Limb (tissue), 2 donors: ENCODE measurements at regions not wholly inside any gene's neighbourhood (a gene's known extent, or its start where the extent isn't known, plus 50 kb on each side); places are given as distances from the start of the nearest gene placed in this dataset.
A peak's percentile ranks its signal among the peaks of the same experiment; 100 is the strongest.

Experiments used
- DNase-seq, 2 donors: peaks; one replicate each; pipeline ENCODE4 v3.0.0-alpha.2; 2016; ENCODE audit errors: extremely low spot score in 2 of 2

DNA sequence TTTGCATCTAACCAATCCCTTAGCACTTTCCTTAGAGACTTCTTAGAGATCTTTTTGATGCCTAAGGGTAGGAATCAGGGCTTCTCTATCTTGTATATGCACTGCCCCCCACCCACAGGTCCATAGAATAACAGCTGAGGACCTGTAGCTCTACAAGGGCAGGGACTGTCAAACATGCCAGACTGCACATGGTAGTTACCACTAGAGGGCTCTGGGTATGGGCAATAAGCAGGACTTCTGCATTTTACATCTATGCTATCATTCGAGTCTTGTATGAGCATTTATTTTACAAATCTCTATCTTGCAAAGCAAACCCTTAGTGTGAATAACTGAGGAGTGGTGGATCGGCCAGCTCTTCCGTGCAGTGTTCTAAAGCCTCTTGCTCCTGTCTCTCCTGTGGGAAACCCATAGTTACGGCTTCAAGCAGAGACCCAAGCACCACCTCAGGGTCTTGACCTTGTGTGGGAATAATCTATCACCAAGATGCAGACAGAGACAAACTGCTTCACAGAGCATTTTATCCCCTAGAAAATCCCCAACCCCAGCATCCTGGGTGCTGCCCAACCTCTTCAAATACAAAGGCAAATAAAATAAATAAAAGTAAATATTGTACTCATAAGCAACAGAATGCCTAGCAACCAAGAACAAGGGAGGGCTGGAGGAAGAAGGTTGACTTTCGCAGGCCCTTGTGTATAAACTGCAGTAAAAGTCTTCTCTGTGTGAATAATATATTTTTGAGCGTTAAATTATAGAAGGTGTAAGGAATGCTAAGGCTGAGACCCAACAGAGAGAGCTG, 219.3 kb downstream of the WDR11 start:
- DNase-seq = peak in 1 of 2 donors; percentile 31

DNA sequence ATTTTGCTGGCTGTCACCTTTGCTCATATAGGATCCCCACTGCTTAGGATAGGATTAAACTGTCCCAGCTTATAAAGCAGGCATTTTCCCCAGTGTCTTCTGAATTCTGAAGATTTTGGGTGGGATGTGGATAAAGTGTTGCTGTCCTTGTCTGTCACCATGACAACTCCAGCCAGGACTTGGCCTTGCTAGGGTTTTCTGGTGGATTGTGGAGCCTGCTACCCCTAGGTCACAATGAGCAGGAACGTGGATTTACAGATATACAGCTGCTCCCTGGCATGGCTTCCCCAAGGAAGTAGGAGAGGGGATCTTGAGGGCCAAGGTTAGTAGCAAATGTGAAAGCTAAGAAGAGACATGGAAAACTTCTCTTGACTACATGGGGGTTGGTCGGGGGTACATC, 220.7 kb downstream of the WDR11 start:
- peak in 1 of 2 donors; percentile 29 for DNase-seq

GRCh38 chr10:121073728-121074127, 222.6 kb downstream of the WDR11 start:
- no peak for DNase-seq

- peak in 1 of 2 donors; percentile 41 for DNase-seq
These were observed 225.9 kb downstream of the WDR11 start for GRCh38 chr10:121076776-121077715.

DNA sequence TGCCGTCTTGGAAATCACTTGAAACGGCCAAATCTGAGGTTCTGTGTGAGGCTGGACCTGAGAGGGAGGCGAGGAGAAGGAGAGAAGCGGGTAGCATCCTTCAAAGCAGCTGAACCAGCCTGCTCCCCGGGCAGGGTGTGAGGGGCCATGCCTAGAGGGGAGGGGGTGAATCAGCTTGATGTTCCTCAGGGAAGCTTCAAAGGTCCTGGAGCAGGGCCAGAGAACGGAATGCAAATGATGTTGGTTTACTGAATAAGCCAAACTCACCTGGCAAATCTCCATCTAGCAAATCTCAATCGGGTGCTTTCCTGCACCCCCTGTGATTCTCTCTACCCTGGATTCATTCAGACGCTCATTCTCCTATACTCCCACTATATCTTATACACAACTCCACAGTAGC, 226.9 kb downstream of the WDR11 start:
- no peak for DNase-seq

DNA sequence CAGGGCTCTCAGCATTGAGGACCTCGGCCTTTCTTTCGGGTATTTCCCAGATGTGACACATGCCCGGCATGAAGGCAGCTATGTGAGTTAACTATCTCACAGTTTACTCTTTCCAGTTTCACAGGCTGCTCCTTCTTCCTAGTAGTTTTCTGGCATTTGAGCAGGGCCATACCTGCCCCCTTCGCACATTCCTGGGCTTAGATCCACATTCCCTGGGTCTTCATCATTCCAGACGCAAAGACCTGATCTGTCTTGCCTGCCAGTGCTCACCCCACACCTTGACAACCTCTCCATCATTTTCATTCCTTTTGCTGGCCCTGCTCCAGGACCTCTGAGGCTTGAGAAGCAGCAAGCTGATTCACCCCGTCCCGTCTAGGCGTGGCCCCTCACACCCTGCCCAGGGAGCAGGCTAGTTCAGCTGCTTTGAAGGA, 227.5 kb downstream of the WDR11 start:
- peak in 1 of 2 donors; percentile 56 for DNase-seq

GRCh38 chr10:121079226-121079625, 228.1 kb downstream of the WDR11 start:
- DNase-seq = no peak

GRCh38 chr10:121080281-121080891, 229.2 kb downstream of the WDR11 start:
- no peak for DNase-seq

- no peak for DNase-seq
These were observed 230.1 kb downstream of the WDR11 start for GRCh38 chr10:121081306-121081705.

DNA sequence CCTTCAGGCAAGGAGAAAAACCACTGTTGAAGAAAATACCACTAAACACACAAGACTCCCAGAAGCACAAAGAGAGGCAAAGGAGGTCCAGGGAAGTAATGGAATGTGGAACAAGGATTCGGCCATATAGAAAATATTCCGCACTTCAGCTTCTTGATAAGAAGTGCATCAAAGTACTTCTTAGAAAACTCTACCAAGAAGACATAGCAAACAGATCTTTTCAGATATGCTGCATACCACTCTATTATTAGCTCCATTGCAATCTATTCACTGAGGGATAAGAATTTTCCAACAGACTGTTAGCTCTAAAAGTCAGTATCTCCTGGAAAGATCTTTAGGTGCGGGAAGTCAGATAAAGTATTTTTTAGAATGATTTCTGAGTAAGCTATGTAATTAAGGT, 231.8 kb downstream of the WDR11 start:
- no peak for DNase-seq

DNA sequence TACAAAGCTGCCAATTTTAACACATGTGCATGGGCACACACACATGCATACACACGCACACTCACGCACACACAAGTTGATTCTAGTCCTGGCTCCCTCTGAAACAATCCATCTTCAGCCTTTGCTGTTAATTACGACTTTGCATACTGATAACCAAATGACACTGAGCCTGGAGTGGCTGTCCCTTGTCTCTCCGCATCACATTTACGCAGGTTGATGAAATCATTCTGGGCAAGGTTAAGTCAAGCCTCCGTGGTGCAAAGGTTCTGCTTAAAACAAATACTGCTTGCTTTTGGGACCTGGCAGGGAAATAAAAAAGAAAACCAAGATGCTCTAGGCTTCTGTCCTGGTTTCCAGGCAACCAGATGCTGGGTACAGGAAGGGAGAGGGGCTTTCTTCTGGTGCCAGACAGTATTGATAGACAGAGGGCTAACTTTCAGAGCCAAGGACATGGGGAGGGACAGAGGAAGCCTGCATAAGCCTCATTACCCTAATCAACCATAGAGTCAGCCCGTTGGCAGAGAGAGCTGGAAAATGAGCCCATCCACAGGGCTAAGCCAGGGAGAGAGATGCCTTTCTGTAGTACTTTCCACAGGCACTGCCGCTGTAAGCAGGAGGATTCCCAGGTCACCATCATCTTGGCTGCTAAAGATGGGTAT, 233.0 kb downstream of the WDR11 start:
- peak in 1 of 2 donors; percentile 41 for DNase-seq

DNA sequence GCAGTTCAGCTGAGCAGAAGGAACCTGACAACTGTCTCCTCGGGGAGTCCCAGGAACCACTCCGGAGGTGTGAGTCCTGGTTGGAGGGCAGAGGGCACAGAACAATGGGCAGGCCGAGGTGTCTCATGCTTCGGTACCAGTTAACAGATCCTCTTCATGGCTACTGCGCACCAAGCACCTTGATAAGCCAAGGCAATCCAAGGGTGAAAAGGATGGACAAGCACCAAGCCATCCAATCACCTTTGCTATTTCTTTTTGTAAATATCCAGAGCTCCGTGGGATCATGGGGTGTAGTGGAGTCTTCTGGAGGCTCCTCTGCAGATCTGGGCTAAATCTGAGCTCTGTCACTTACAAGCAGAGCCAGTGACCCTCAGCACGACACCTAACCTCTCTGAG, 233.5 kb downstream of the WDR11 start:
- DNase-seq = no peak

DNA sequence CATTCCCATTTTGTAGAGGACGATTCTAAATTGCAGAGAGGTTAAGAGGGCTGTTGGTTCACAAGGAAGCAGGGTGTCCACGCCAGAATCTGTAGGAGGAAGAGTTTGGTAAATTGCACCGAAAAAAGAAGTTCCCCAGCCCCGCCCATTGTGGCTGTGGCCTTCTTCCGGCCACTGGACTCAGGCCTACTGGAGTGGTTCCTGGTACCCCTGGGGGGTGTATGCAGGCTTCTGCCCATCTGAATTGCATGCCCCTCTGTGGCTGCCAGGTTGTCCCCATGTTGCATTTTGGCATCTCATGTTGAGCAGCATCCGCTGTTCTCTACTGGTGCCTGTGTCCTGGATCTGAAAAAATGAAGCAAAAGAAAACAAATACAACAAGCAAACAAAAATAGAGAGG, 234.2 kb downstream of the WDR11 start:
- no peak for DNase-seq

- DNase-seq = no peak
These were observed 236.0 kb downstream of the WDR11 start for GRCh38 chr10:121087129-121087528.

- no peak for DNase-seq
These were observed 236.5 kb downstream of the WDR11 start for GRCh38 chr10:121087688-121088087.

- no peak for DNase-seq
These were observed 237.4 kb downstream of the WDR11 start for GRCh38 chr10:121088524-121088923.

DNA sequence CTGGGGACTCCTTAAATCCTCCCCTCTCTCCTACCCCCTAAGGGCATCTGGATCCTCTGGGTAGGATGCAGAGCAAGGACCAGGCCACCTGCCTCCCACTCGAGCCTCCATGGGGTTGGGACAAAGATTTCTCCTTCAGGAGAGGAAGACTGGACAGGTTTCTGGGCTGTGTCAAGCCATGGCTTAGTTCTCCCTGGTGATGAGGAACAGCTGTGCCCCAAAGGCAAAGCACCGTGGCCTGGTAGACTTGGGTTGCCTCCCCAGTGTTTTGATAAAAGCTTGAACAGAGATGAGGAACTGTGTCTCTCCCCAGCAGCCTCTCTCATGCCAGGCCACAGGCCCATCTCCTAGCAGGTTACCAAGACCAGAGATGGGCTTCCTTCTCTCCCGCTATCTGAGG, 238.3 kb downstream of the WDR11 start:
- DNase-seq = no peak

GRCh38 chr10:121091961-121092719, 241.0 kb downstream of the WDR11 start:
- no peak for DNase-seq

DNA sequence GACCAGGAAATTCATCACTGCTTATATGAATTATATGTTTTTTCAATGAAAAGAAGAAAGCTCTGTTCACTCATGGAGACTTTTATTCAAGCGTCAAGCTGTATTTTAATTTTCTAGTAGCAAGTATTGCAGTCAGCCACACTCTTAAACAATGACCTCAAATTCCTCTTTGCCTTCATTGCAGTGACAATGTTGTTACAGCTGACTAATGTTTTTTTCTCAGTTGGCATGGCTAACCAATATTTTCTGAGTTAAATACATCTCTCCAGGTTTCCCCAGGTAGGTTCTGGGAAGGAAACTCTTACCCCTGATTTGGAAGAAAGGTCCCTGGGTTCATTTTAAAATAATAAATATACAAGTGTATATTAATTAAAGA, 241.5 kb downstream of the WDR11 start:
- DNase-seq = no peak

GRCh38 chr10:121096617-121097431, 245.7 kb downstream of the WDR11 start:
- no peak for DNase-seq
